GM15510 (cell line): ENCODE measurements at regions not wholly inside any gene's neighbourhood (a gene's known extent, or its start where the extent isn't known, plus 50 kb on each side); places are given as distances from the start of the nearest gene placed in this dataset.

Source experiments
- POLR2A ChIP-seq: IDR thresholded peaks from 3 replicates; pipeline ENCODE4 v1.6.1; 2011; ENCODE audit warnings: borderline replicate concordance; ENCODE audit not compliant: insufficient read length; ENCODE audit errors: extremely low read depth

DNA sequence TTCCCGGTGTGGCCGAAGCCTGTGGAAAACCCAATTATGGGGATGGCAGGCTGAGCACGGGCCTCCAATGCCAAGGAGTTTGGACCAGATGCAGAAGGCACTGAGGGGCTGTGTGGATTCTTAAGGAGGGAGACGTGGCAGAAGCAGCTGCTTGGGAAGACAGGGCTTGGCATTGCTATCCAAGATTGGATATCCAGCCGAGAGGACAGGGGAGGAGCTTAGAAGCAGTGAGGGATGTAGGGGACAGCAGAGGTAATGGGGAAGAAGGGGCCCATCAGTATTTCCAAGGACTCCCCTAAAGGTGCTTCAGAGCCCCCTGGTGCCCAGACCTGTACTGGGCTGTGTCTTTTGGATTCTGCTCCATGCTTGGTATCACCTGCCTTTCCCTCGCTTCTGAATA lies 112.8 kb upstream of the TLE3 start:
- TF ChIP-seq POLR2A, result no peak

DNA sequence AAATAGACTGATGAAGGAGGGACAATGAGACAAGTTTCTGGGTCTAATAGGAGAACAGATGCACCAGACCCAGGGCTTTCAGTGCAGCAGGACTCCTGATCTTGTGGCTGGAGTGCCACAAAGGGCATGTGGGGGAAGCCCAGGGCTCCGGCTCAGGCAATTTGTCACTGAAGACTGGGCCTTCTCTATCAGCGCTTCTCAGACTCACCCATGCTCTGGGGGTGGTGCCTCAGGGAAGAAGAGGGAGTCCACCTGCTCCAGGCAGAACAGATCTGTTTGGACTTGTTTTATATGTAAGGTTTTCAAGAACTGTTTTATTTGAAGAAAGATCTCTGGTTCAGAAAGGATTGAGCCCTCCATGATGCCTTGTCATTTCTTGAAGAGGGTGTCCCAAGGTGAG lies 112.4 kb upstream of the TLE3 start:
- no peak for TF ChIP-seq POLR2A

DNA sequence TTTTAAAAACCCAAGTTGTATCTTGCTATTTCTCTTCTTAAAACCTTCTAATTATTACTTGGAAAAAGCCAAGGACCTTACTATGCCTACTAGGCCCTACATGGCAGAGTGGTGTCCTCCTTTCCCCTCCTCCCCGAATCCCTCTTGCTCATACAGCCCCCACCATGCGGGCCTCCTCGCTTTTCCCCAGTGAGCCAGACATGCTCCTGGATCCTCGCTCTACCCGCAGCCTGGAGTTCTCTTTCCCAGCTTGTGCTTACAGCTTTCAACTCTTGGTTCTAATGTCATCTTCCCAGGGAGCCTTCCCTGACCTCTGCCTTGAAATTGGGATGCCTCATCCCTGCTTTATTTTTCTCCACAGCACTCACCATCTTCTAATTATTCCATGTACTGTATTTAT lies 111.8 kb upstream of the TLE3 start:
- TF ChIP-seq POLR2A, result no peak

DNA sequence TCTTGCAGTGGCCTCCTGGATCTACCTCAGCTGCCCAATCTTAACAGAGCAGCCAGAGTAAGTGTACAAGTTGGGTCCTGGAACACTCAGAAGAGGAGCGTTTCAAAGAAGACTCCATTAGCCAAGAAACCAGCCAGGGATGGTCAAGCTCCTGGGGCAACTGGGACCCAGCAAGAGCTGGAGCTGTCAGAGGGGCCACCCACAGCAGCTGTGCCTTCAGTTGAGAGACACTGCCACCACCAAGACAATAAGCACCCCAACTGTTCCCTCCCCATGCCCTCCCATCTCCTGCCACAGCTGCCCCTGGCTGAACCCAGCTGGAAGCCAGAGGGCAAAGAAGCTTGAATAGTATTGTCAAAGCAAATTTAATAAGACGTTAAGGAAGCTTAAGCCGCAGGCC lies 110.6 kb upstream of the TLE3 start:
- TF ChIP-seq POLR2A, result no peak

DNA sequence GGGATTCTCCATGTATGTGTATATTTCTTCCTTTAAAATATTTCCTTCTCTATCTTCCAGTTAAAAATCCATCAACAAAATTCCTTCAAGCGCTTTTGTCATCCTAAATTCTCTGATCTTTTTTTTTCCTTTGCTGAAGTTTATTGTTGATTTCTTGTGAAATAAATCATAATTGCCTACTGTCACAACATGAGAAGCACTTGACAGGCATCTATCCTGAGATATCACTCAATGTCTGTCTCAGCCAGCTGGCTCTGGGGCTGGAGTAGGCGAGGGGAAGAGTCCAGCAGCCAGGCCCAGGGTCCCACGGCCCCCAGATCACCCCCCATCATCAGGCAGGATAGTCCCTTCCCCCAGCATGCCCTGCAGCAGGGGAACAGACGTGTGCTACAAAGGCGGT lies 109.0 kb upstream of the TLE3 start:
- TF ChIP-seq POLR2A, result no peak

DNA sequence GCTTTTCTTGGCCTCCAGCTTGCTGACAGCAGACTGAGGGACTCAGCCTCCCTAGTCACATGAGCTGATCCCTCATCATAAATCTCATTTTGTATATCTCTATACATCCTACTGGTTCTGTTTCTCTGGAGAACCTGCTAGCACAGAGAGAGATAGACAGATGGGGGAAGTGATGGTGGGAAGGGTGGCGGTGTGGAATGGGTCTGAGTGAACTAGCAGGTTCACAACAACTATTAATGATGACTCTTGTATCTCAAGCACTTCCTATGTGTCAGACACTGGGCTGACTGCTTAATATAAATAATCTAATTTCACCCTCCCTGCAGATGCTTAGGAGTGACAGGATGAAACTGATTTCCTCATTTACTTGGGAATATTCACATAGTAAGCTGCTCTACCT lies 106.9 kb upstream of the TLE3 start:
- TF ChIP-seq POLR2A, result no peak

DNA sequence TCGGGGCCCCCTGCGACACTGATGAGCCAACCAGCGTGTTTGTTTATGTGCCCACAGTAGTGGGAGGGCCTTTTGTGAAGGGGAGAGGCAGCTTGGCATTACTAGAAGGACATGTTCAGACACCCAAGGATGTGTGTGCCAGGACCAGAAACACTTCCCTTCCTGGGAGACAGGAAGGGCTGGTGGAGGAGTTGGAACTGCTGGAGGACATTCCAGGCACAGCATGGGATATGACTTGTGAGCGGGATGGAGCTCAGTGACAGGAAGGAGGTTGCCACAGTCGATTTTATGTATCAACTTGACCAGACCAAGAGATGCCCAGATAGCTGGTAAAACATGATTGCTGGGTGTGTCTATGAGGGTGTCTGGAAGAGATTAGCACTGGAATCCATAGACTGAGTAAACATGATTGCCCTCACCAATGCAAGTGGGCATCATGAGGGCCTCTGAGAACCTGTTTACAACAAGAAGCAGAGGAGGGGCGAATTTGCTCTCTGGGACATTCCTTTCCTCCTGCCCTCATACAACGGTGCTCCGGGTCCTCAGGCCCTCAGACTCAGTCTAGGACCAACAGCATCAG lies 106.4 kb upstream of the TLE3 start:
- no peak for TF ChIP-seq POLR2A

DNA sequence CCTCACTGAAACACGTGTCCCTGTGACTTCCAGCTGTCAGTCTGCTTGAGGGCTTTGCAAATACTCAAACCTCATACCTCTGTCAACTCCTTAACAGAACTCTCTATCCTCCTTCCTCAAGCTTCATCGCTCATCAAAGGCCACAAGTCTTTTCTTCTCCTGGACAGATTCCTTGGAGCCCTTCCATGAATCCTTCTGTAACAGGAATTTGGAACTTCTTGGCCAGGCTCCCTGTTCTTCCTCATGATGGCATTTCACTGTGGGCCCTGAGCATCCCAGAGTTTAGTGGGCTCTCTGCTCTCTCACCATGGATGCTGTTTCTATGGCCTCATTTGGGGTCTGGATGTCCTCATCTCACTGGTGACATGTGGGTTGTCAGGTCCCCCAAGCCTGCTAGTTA lies 105.0 kb upstream of the TLE3 start:
- no peak for TF ChIP-seq POLR2A

DNA sequence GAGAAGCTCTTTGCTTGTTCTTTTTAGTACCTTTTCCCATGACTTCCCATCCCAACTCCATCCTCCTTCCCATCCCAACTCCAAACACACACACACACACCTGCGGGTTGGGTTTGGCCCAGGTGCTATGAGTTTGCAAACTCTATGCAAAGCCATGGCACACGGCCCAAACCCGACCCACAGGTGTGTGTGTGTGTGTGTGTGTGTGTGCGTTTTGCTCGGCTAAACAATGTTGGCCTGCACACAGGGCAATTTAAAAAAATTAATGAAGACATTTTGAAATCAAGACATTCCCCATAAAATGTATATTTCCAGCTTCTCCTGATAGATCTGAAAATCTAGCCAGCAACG lies 103.7 kb upstream of the TLE3 start:
- no peak for TF ChIP-seq POLR2A

DNA sequence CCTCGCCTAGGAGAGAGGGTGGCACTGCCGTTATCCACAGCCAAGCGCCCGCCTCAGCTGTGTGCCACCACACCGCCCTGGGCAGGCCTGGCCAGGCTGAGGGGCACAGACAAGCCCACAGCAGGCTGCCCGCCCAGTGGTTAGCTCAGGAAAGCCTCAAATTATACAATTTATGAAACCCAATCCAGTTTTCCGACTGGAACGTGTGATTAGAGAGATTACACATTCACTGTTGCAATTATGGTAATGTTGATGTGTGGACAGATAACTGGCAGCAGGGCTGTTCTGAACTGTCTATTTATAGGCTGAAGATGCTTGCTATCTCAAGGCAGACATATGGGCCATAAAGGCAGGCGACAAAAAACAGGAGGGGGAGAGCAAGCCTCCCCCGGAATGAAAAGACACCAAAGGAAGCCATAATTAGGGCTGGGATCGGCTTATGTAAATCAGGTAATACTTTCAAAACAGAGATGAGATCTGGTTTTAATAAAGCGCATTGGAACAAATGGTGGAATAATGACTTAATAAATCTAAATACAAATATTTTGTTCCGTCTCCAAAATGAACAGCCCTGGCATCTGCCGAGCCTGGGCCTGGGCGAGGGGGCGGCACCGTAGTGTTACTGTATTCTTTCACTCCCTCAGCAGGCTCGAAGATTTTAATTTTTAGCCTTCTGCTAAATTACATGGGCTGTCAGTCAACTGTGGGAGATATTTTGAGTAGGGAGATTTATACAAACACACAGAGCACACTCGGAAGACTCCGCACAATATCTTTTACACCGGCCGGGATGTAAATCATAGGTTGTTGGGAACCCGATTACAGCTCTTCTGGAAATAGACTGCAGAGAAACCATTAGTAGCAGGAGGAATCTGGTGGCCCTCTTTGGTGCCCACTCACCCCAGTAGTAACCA lies 103.1 kb upstream of the TLE3 start:
- no peak for TF ChIP-seq POLR2A

DNA sequence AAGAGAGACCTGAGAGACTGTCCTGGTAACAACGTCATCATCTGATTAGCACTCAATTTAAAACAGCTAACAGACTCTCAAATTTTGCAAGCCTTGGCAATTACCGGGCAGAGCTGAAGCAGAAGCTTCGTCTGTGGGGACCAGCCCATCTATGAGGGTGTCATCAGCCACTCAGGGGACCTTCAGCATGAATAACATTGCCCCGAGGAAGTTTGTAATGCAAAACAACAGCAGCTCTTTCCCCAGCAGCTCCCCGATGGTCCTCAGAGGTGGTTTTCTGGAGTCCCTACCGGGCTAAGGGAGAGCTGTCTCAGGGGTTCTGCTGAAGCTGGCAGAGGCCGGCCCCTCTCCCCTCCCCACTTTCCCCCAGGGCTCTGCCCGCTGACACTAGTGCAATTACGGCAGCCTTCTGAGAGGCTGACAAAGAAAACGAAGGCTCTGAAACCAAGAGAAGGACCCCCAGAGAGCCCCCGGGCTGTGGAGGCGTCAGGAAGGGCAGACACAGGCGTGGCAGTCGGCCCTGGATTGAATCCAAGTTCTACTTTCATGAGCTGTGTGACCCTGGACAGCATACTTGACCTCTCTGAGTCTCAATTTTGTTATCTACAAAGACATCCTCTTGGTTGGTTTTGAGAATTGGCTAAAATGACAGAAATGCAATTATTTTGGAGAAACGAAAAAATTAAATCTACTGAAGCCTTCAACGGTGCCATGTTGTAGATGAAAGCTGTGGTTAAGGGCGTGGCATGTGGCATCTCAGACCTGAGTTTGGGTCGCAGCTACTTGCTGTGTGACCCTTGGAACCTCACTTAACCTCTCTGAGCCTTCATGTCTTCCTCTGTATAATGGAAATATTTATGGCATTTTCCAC lies 102.1 kb upstream of the TLE3 start:
- no peak for TF ChIP-seq POLR2A

DNA sequence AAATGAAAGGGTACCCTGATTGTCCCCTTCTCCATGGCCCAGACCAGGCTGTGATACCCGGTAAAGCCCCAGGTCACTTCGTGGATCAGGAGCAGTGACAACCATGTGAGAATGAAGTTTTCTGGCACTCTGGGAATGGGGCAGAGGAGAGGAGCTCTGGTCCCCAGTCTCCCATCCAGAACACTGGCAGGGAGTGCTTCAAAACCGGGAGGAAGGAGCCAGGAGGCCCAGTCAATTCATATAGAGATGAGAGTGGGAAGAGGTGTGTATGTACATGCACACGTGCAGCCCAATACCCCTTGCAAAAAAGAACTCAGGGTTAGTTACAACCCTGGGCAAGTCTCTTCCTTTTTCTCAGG lies 101.4 kb upstream of the TLE3 start:
- TF ChIP-seq POLR2A, result no peak

DNA sequence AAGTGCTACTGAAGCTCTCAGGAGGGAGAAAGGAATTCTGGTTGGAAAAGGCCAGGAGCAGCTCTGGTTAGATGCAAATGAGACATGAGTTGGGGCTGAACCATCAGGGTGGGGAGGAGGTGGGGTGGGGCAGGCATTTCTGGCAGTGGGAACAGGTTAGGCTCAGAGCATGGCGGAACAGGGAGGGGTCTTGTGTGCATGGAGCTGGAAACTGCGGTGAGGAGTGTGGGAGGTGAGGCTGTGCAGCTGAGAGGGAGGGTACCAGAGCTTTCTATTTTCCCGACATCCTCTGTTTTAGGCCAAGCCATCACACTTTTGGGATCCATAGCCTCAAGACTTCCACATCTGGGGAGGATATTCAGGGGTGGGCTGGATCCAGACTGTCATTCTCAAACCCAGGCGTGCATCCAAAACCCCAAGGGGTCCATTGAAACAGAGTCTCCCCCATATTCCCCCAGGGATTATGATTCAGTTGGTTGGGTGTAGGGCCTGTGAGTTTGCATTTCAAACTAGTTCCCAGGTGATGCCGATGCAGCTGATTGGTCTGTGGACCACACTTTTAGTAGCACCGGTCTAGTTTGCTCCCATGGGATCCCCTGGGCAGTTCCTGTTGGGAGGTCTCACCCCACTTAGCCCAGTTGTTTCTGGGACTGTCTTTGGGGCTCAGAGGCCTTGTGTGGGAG lies 100.9 kb upstream of the TLE3 start:
- no peak for TF ChIP-seq POLR2A

DNA sequence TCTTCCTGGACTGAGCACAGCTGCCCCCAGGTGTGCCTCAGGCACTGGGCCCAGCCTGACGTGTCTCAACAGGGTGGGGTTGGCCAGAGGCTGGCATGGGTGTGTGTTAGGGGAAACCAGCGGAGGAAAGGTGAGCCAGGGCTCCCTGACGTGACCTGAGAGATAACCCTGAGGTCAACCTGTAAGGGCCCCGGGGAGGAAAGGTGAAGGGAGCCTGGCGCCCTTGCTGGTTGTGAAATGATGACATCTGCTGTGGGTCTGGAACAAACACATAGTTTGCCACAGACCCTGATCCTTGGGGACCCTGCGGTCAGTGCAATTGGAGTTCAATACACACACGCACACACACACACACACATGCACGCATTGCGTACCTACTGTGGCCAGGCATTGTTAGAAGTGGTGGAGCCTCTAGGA lies 100.2 kb upstream of the TLE3 start:
- TF ChIP-seq POLR2A, result no peak

DNA sequence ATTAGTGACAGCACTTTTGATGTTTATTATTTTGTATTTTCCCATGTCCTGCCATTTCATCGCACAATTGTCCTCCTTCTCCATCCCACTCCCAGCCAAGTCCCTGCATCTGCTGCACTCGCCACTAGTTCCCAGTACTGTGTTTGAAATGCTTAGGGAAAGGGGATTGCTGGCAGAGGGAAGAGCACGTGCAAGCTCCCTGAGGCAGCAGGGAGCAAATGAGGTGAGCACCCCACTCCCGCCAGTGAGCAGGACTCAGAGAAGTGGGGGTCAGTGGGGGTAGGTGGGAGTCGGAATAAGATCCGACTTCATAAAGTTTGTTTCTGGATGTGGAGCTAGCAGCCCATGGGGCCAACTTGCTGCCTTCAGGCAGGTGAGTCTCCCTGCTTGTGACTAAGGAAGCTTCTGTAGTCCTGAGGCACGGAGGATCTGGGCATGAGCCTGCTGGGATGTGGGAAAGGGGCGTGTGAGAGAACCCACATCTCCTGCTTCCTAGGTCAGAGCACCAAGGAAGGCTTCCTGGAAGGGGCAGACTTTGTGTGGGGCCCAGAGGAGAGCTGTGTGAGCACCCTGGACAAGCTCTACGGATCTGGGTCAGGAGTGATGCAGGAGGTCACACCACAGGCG lies 99.7 kb upstream of the TLE3 start:
- no peak for TF ChIP-seq POLR2A
